ENCODE measurements at regions not wholly inside any gene's neighbourhood (a gene's known extent, or its start where the extent isn't known, plus 50 kb on each side); places are given as distances from the start of the nearest gene placed in this dataset.

DNA sequence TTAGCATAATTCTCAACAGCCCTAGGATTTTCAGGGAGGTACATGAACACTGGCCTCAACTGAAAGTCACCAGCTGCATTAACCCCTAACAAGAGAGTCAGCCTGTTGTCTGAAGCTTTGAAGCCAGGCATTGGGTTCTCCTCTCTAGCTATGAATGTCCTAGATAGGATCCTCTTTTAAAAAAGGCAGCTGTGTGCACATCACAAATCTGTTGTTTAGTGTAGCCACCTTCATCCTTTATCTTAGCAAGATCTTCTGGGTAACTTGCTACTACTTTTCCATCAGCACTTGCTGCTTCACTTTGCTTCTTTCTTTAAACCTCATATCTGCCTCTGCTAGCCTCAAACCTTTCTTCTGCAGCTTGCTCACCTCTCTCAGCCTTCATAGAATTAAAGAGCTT is 1692.1 kb downstream of the EFNB2 start:
- H3K36me3 ChIP-seq (ENCODE audit: insufficient read depth, low read length), result no peaks in the 10 kb centered on the region
- no peaks in the 10 kb centered on the region for H3K9me3 ChIP-seq (ENCODE audit: low read depth, low read length)
- no peaks in the 10 kb centered on the region for H4K20me1 ChIP-seq (ENCODE audit: insufficient read depth, low read length)
- H3K27ac ChIP-seq (ENCODE audit: low read depth, low read length), result no peak overlapping the region
- H3K4me2 ChIP-seq (ENCODE audit: insufficient read depth, low read length), result no peak overlapping the region
- no peaks in the 10 kb centered on the region for H3K27me3 ChIP-seq (ENCODE audit: insufficient read depth, low read length)
- DNase-seq (ENCODE audit: insufficient read length, low spot score, missing footprints), result no peak
- no peaks in the 10 kb centered on the region for H3K79me2 ChIP-seq (ENCODE audit: insufficient read depth, low read length)
- no peak overlapping the region for H3K4me3 ChIP-seq (ENCODE audit: insufficient read depth, low read length)
- TF ChIP-seq, protein P1, sequence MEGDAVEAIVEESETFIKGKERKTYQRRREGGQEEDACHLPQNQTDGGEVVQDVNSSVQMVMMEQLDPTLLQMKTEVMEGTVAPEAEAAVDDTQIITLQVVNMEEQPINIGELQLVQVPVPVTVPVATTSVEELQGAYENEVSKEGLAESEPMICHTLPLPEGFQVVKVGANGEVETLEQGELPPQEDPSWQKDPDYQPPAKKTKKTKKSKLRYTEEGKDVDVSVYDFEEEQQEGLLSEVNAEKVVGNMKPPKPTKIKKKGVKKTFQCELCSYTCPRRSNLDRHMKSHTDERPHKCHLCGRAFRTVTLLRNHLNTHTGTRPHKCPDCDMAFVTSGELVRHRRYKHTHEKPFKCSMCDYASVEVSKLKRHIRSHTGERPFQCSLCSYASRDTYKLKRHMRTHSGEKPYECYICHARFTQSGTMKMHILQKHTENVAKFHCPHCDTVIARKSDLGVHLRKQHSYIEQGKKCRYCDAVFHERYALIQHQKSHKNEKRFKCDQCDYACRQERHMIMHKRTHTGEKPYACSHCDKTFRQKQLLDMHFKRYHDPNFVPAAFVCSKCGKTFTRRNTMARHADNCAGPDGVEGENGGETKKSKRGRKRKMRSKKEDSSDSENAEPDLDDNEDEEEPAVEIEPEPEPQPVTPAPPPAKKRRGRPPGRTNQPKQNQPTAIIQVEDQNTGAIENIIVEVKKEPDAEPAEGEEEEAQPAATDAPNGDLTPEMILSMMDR (IDR thresholded peaks at IDR 0.05; ENCODE audit: extremely low read depth, low read depth, low read length), result no peak
- H2AFZ ChIP-seq (ENCODE audit: low read length), result no peak overlapping the region
- no peaks in the 10 kb centered on the region for H3K4me1 ChIP-seq (ENCODE audit: insufficient read depth, low read length)

DNA sequence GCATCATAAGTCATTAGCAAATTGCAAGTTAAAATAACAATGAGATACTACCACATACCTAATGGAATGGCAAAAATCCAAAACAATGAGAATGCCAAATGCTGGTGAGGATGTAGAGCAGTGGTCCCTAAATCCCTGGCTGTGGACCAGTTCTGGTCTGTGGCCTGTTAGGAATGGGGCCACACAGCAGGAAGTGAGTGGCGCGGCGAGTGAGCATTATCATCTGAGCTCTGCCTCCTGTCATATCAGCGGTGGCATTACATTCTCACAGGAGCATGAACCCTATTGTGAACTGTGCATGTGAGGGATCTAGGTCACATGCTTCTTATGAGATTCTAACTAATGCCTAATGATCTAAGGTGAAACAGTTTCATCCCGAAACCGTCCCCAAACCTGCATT is 1694.4 kb downstream of the EFNB2 start:
- no peaks in the 10 kb centered on the region for H3K4me1 ChIP-seq (ENCODE audit: insufficient read depth, low read length)
- TF ChIP-seq, protein P1 (IDR thresholded peaks at IDR 0.05; ENCODE audit: extremely low read depth, low read depth, low read length), result no peak
- no peak overlapping the region for H3K4me3 ChIP-seq (ENCODE audit: insufficient read depth, low read length)
- H3K4me2 ChIP-seq (ENCODE audit: insufficient read depth, low read length), result no peak overlapping the region
- DNase-seq (ENCODE audit: insufficient read length, low spot score, missing footprints), result no peak
- no peak overlapping the region for H3K27ac ChIP-seq (ENCODE audit: low read depth, low read length)
- H3K36me3 ChIP-seq (ENCODE audit: insufficient read depth, low read length), result no peaks in the 10 kb centered on the region
- H3K9me3 ChIP-seq (ENCODE audit: low read depth, low read length), result no peaks in the 10 kb centered on the region
- H3K79me2 ChIP-seq (ENCODE audit: insufficient read depth, low read length), result no peaks in the 10 kb centered on the region
- no peaks in the 10 kb centered on the region for H3K27me3 ChIP-seq (ENCODE audit: insufficient read depth, low read length)
- H2AFZ ChIP-seq (ENCODE audit: low read length), result no peak overlapping the region
- H4K20me1 ChIP-seq (ENCODE audit: insufficient read depth, low read length), result no peaks in the 10 kb centered on the region

DNA sequence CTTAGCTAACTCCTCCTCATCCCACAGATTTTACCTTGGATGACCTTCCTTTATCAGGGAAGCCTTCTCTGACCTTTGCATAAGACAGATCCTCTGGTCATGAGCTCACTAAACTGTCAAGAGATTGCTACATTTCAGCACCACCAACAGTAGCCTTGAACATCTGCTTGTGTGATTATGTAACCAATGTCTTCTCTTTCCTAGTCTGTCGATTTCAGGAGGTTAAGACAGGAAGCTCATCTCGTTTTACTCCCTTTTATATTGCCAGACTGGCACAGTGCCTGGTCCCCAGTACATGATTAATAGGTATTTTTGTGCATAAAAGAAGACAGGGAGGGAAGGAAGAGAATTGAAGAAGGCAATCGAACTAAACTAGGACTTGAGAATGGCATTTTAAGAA is 1697.7 kb downstream of the EFNB2 start:
- no peaks in the 10 kb centered on the region for H3K36me3 ChIP-seq (ENCODE audit: insufficient read depth, low read length)

DNA sequence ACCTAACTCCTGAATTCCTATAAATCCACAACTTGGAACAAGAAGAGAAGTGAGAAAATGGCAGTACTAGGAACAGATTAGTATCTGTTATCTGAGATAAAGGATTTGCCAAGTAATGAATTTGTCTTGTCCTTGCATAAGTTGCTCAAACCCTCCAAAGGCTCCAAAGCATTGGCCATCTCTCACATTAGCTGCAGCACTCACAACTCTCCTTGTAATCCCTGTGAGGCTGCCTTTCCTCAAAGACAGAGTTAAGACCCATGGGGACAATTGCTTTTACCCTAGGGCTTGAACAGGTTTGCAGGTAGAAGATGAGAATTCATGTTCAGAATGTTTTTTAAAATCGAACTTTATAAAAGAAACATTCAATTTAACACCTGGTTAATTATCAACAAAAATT is 1702.2 kb downstream of the EFNB2 start:
- H3K4me3 ChIP-seq (ENCODE audit: insufficient read depth, low read length), result no peak overlapping the region
- no peaks in the 10 kb centered on the region for H3K4me1 ChIP-seq (ENCODE audit: insufficient read depth, low read length)
- H3K79me2 ChIP-seq (ENCODE audit: insufficient read depth, low read length), result no peaks in the 10 kb centered on the region
- DNase-seq (ENCODE audit: insufficient read length, low spot score, missing footprints), result no peak
- H3K27ac ChIP-seq (ENCODE audit: low read depth, low read length), result no peak overlapping the region
- TF ChIP-seq, protein P1 (IDR thresholded peaks at IDR 0.05; ENCODE audit: extremely low read depth, low read depth, low read length), result no peak
- no peak overlapping the region for H3K4me2 ChIP-seq (ENCODE audit: insufficient read depth, low read length)
- H3K27me3 ChIP-seq (ENCODE audit: insufficient read depth, low read length), result no peaks in the 10 kb centered on the region
- H3K9me3 ChIP-seq (ENCODE audit: low read depth, low read length), result no peaks in the 10 kb centered on the region
- H4K20me1 ChIP-seq (ENCODE audit: insufficient read depth, low read length), result no peaks in the 10 kb centered on the region
- H2AFZ ChIP-seq (ENCODE audit: low read length), result no peak overlapping the region
- H3K36me3 ChIP-seq (ENCODE audit: insufficient read depth, low read length), result no peaks in the 10 kb centered on the region

More for the DNA sequence above, 1697.7 kb downstream of the EFNB2 start:
- no peak overlapping the region for H3K4me3 ChIP-seq (ENCODE audit: insufficient read depth, low read length)
- H3K27ac ChIP-seq (ENCODE audit: low read depth, low read length), result no peak overlapping the region
- no peak for DNase-seq (ENCODE audit: insufficient read length, low spot score, missing footprints)
- no peaks in the 10 kb centered on the region for H3K4me1 ChIP-seq (ENCODE audit: insufficient read depth, low read length)
- no peaks in the 10 kb centered on the region for H3K79me2 ChIP-seq (ENCODE audit: insufficient read depth, low read length)
- no peaks in the 10 kb centered on the region for H4K20me1 ChIP-seq (ENCODE audit: insufficient read depth, low read length)
- no peaks in the 10 kb centered on the region for H3K27me3 ChIP-seq (ENCODE audit: insufficient read depth, low read length)
- TF ChIP-seq, protein P1 (IDR thresholded peaks at IDR 0.05; ENCODE audit: extremely low read depth, low read depth, low read length), result no peak
- H2AFZ ChIP-seq (ENCODE audit: low read length), result no peak overlapping the region
- H3K4me2 ChIP-seq (ENCODE audit: insufficient read depth, low read length), result no peak overlapping the region
- no peaks in the 10 kb centered on the region for H3K9me3 ChIP-seq (ENCODE audit: low read depth, low read length)

Measured in osteoblast (primary cell).